NB4 (cell line): ENCODE measurements at regions not wholly inside any gene's neighbourhood (a gene's known extent, or its start where the extent isn't known, plus 50 kb on each side); places are given as distances from the start of the nearest gene placed in this dataset.
A peak's percentile ranks its signal among the peaks of the same experiment; 100 is the strongest.

Source experiments
- DNase-seq: peaks from one replicate; pipeline ENCODE4 v3.0.0; 2010; ENCODE audit warnings: low read depth
- H3K4me3 ChIP-seq: one replicate; pipeline ENCODE4 v1.5.1; 2011; ENCODE audit warnings: mild to moderate bottlenecking, low read depth, low read length, moderate library complexity
- CTCF ChIP-seq: IDR thresholded peaks from one replicate; pipeline ENCODE4 v1.5.1; 2012; ENCODE audit warnings: low read depth, low read length
- MAX ChIP-seq: IDR thresholded peaks from 2 replicates; pipeline ENCODE4 v1.6.1; 2011; ENCODE audit warnings: low read depth, low read length
- MYC ChIP-seq: IDR thresholded peaks from 2 replicates; pipeline ENCODE4 v1.6.1; 2011; ENCODE audit warnings: low read depth, low read length
- POLR2A ChIP-seq: IDR thresholded peaks from 2 replicates; pipeline ENCODE4 v1.6.1; 2011; ENCODE audit warnings: mild to moderate bottlenecking; ENCODE audit not compliant: insufficient read length; ENCODE audit errors: extremely low read depth

- no peak for DNase-seq
- TF ChIP-seq POLR2A (no peak), MAX (no peak), CTCF (no peak), MYC (no peak)
Measured at GRCh38 chr10:58955615-58956014, 220.8 kb upstream of the PHYHIPL start.

GRCh38 chr10:58956926-58957325 lies 219.5 kb upstream of the PHYHIPL start:
- no peak for DNase-seq
- no peak overlapping the region for H3K4me3 ChIP-seq
- TF ChIP-seq POLR2A (no peak), MAX (no peak), CTCF (no peak), MYC (no peak)

More at GRCh38 chr10:58955615-58956014, 220.8 kb upstream of the PHYHIPL start:
- no peak overlapping the region for H3K4me3 ChIP-seq

GRCh38 chr10:58957517-58957916 lies 218.9 kb upstream of the PHYHIPL start:
- TF ChIP-seq CTCF: no peak
- DNase-seq: no peak
- no peak overlapping the region for H3K4me3 ChIP-seq

GRCh38 chr10:58963101-58963534 lies 213.3 kb upstream of the PHYHIPL start:
- peak; percentile 18 for DNase-seq
- no peak overlapping the region for H3K4me3 ChIP-seq
- no peak for TF ChIP-seq POLR2A
- no peak for TF ChIP-seq MYC
- TF ChIP-seq CTCF: peak; percentile 45

- no peak for DNase-seq
- TF ChIP-seq POLR2A (no peak), CTCF (no peak), MAX (no peak)
- H3K4me3 ChIP-seq: no peak overlapping the region
Measured at GRCh38 chr10:58963723-58964124, 212.7 kb upstream of the PHYHIPL start.

- H3K4me3 ChIP-seq: no peak overlapping the region
- DNase-seq: no peak
- TF ChIP-seq CTCF (no peak), MYC (no peak), POLR2A (no peak), MAX (no peak)
Measured at GRCh38 chr10:58965855-58966254, 210.6 kb upstream of the PHYHIPL start.
